CD4-positive, alpha-beta T cell (primary cell): ENCODE measurements at regions not wholly inside any gene's neighbourhood (a gene's known extent, or its start where the extent isn't known, plus 50 kb on each side); places are given as distances from the start of the nearest gene placed in this dataset.
"Not testable (repeated sequence)": the region's sequence is repeated elsewhere in the genome, so short reads cannot be mapped to it uniquely, and the experiment has no call there.

ENCODE experiments used
- ATAC-seq: fragments of 200-7000 bp; cut with Tn5 transposase; one replicate; pipeline ENCODE4 v1.10.0; 2022; ENCODE audit warnings: mild to moderate bottlenecking; ENCODE audit not compliant: poor library complexity
- CTCF ChIA-PET: fragments of 350-600 bp; sonication (Branson Sonifier 250); formaldehyde crosslinking; loops from one replicate; lab custom pipeline; 2021; ENCODE audit warnings: antibody characterized with exemption, inconsistent platforms; lab: Charles Lee
- POLR2A ChIA-PET: fragments of 350-600 bp; sonication (Branson Sonifier 250); formaldehyde crosslinking; loops from one replicate; lab custom pipeline; 2021; ENCODE audit warnings: antibody characterized with exemption, inconsistent platforms; lab: Charles Lee
- DNase-seq, 14 experiments: peaks; one replicate each; pipeline ENCODE4 v3.0.0-alpha.2; 2013 to 2020; ENCODE audit warnings: mixed read lengths in 2 of 14
- H3K27ac ChIP-seq, 2 donors: one replicate each; pipeline versions ENCODE4 v1.5.1 to v1.7.0; 2013; ENCODE audit warnings: low read length in 2 of 2, low read depth in 1 of 2, mild to moderate bottlenecking in 1 of 2
- H3K27me3 ChIP-seq, 2 experiments: 1 replicate in 1 of 2; 2 replicates in 1 of 2; pipeline versions ENCODE4 v1.6.1 to v1.7.0; 2013; ENCODE audit warnings: low read length in 2 of 2, control low read depth in 1 of 2, mild to moderate bottlenecking in 1 of 2, moderate library complexity in 1 of 2; ENCODE audit not compliant: insufficient read depth in 2 of 2, control insufficient read depth in 1 of 2
- H3K36me3 ChIP-seq: one replicate; pipeline ENCODE4 v1.6.1; 2013; ENCODE audit warnings: low read length, control low read depth; ENCODE audit not compliant: insufficient read depth
- H3K4me1 ChIP-seq: one replicate; pipeline ENCODE4 v1.6.1; 2013; ENCODE audit warnings: low read length, control low read depth; ENCODE audit not compliant: insufficient read depth
- H3K4me3 ChIP-seq: one replicate; pipeline ENCODE4 v1.5.1; 2013; ENCODE audit warnings: mild to moderate bottlenecking, low read length, moderate library complexity
- H3K9me3 ChIP-seq, 2 experiments: 1 replicate in 1 of 2; 2 replicates in 1 of 2; pipeline versions ENCODE4 v1.6.1 to v1.7.0; 2013; ENCODE audit warnings: low read length in 2 of 2, mild to moderate bottlenecking in 2 of 2, control low read depth in 1 of 2, moderate library complexity in 1 of 2; ENCODE audit not compliant: control insufficient read depth in 1 of 2, insufficient read depth in 1 of 2
- H3K27ac Mint-ChIP-seq: one replicate; pipeline ENCODE4 v1.8.0; 2020; ENCODE audit warnings: mixed read lengths
- H3K27me3 Mint-ChIP-seq: one replicate; pipeline ENCODE4 v1.8.0; 2021; ENCODE audit warnings: mixed read lengths
- H3K36me3 Mint-ChIP-seq: one replicate; pipeline ENCODE4 v1.8.0; 2021; ENCODE audit warnings: low read depth, mixed read lengths
- H3K4me1 Mint-ChIP-seq: one replicate; pipeline ENCODE4 v1.8.0; 2021; ENCODE audit warnings: low read depth, mixed read lengths
- H3K4me3 Mint-ChIP-seq: one replicate; pipeline ENCODE4 v1.8.0; 2020; ENCODE audit warnings: mild to moderate bottlenecking, mixed read lengths
- H3K9me3 Mint-ChIP-seq: one replicate; pipeline ENCODE4 v1.8.0; 2020; ENCODE audit warnings: mixed read lengths
- CTCF ChIP-seq: fragments of 200-600 bp; IDR thresholded peaks from one replicate; pipeline ENCODE4 v1.8.0; 2022; ENCODE audit warnings: antibody characterized with exemption, mild to moderate bottlenecking
- intact Hi-C, 2 experiments: fragments of 100-400 bp; cut with DNase I in 1 of 2; cut with micrococcal nuclease in 1 of 2; formaldehyde crosslinking; loops; one replicate each; pipeline versions ENCODE4 v1.15.1 to v1.9.0; 2023 to 2025; cut with DNase I, micrococcal nuclease

GRCh38 chr1:30654188-30654587 lies 69.2 kb downstream of the MATN1 start:
- Histone ChIP-seq H3K27me3 (peaks cover 10 to 12% of the 10 kb centered on the region in 2 experiments), H3K9me3 (peaks cover 0 to 5% of the 10 kb centered on the region in 2 experiments), H3K36me3 (no peaks in the 10 kb centered on the region), H3K4me1 (no peaks in the 10 kb centered on the region), H3K4me3 (no peak overlapping the region), H3K27ac (no peak overlapping the region)
- Mint-ChIP-seq H3K4me3 (no peak overlapping the region), H3K27ac (no peak overlapping the region), H3K9me3 (no peaks in the 10 kb centered on the region), H3K27me3 (peaks cover 13% of the 10 kb centered on the region), H3K4me1 (peaks cover 13% of the 10 kb centered on the region), H3K36me3 (no peaks in the 10 kb centered on the region)
- ATAC-seq = no peak
- ChIA-PET CTCF (no interaction called here), POLR2A (no interaction called here)
- no peak for DNase-seq
- no peak for TF ChIP-seq CTCF
- intact Hi-C loops = no loop called here

GRCh38 chr1:30652152-30652841 lies 71.1 kb downstream of the MATN1 start:
- Histone ChIP-seq H3K27me3 (peaks cover 14 to 17% of the 10 kb centered on the region in 2 experiments), H3K9me3 (peaks cover 0 to 5% of the 10 kb centered on the region in 2 experiments), H3K4me1 (no peaks in the 10 kb centered on the region), H3K27ac (no peak overlapping the region), H3K36me3 (no peaks in the 10 kb centered on the region), H3K4me3 (no peak overlapping the region)
- Mint-ChIP-seq H3K27ac (no peak overlapping the region), H3K27me3 (peaks cover 22% of the 10 kb centered on the region), H3K36me3 (no peaks in the 10 kb centered on the region), H3K9me3 (no peaks in the 10 kb centered on the region), H3K4me3 (no peak overlapping the region), H3K4me1 (peaks cover 13% of the 10 kb centered on the region)
- POLR2A ChIA-PET = no interaction called here
- no peak for TF ChIP-seq CTCF
- ATAC-seq (no peak), DNase-seq (no peak)
- intact Hi-C loops = no loop called here
- CTCF ChIA-PET = no interaction called here

- Mint-ChIP-seq H3K4me1 (peaks cover 13% of the 10 kb centered on the region), H3K27me3 (peaks cover 27% of the 10 kb centered on the region)
- H3K36me3 ChIP-seq, H3K9me3 ChIP-seq, CTCF ChIA-PET, DNase-seq, intact Hi-C loops, H3K4me3 Mint-ChIP-seq, ATAC-seq, H3K27ac ChIP-seq, H3K36me3 Mint-ChIP-seq, H3K4me3 ChIP-seq, H3K4me1 ChIP-seq, H3K9me3 Mint-ChIP-seq, H3K27ac Mint-ChIP-seq, POLR2A ChIA-PET: not testable (repeated sequence)
- peaks cover 14 to 21% of the 10 kb centered on the region in 2 experiments for H3K27me3 ChIP-seq
These were observed 72.0 kb downstream of the MATN1 start for GRCh38 chr1:30651395-30651794.

- Histone ChIP-seq H3K4me3 (no peak overlapping the region), H3K27me3 (peaks cover 14 to 21% of the 10 kb centered on the region in 2 experiments), H3K27ac (no peak overlapping the region), H3K9me3 (peaks cover 0 to 5% of the 10 kb centered on the region in 2 experiments), H3K36me3 (no peaks in the 10 kb centered on the region), H3K4me1 (no peaks in the 10 kb centered on the region)
- ATAC-seq (no peak), DNase-seq (no peak)
- no peaks in the 10 kb centered on the region for H3K9me3 Mint-ChIP-seq
- CTCF ChIA-PET = no interaction called here
- no peaks in the 10 kb centered on the region for H3K36me3 Mint-ChIP-seq
- intact Hi-C loops = no loop called here
- peaks cover 13% of the 10 kb centered on the region for H3K4me1 Mint-ChIP-seq
- TF ChIP-seq CTCF = no peak
- H3K4me3 Mint-ChIP-seq = no peak overlapping the region
- POLR2A ChIA-PET = no interaction called here
- peaks cover 31% of the 10 kb centered on the region for H3K27me3 Mint-ChIP-seq
- no peak overlapping the region for H3K27ac Mint-ChIP-seq
These were observed 72.4 kb downstream of the MATN1 start for GRCh38 chr1:30650968-30651320.
